Ovary (tissue), 7 donors: ENCODE measurements at regions not wholly inside any gene's neighbourhood (a gene's known extent, or its start where the extent isn't known, plus 50 kb on each side); places are given as distances from the start of the nearest gene placed in this dataset.

ENCODE experiments used
- DNase-seq, 5 donors: peaks; one replicate each; pipeline ENCODE4 v3.0.0-alpha.2; 2019 to 2020
- H3K27ac ChIP-seq, 2 donors: fragments of 200-600 bp; one replicate each; pipeline versions ENCODE4 v1.5.1 to v1.8.0; 2019 to 2022
- H3K27me3 ChIP-seq: fragments of 200-600 bp; one replicate; pipeline ENCODE4 v1.8.0; 2022
- H3K36me3 ChIP-seq: fragments of 200-600 bp; sonication (generic); one replicate; pipeline ENCODE4 v1.5.1; 2019
- H3K4me1 ChIP-seq: one replicate; pipeline ENCODE4 v1.8.1; 2013; ENCODE audit warnings: mild to moderate bottlenecking, moderate library complexity; ENCODE audit not compliant: insufficient read depth
- H3K4me3 ChIP-seq: fragments of 200-600 bp; sonication (generic); one replicate; pipeline ENCODE4 v1.5.1; 2017
- H3K9me3 ChIP-seq, 2 donors: fragments of 200-600 bp in 1 of 2; sonication (generic) in 1 of 2; one replicate each; pipeline versions ENCODE4 v1.5.1 to v1.8.1; 2013 to 2019; ENCODE audit warnings: mild to moderate bottlenecking in 1 of 2, moderate library complexity in 1 of 2
- EP300 ChIP-seq: sonication (generic); formaldehyde crosslinking; IDR thresholded peaks from one replicate; pipeline ENCODE4 v1.6.1; 2017; ENCODE audit warnings: antibody characterized with exemption
- POLR2A ChIP-seq: fragments of 450-650 bp; IDR thresholded peaks from one replicate; pipeline ENCODE4 v1.6.1; 2017; ENCODE audit warnings: antibody characterized with exemption, mild to moderate bottlenecking, moderate library complexity
- WGBS, 3 donors: extraction: QIAGEN DNeasy Blood & Tissue Kit in 1 of 3; methylation state at CpG; one replicate each; pipeline versions ENCODE4 v1.1.5 to v1.1.7; 2013 to 2017; 5-methylcytosine and 5-hydroxymethylcytosine counted together
- intact Hi-C, 4 donors: fragments of 100-400 bp; cut with DNase I; formaldehyde crosslinking; loops; one replicate each; pipeline versions ENCODE4 v1.11.0 to v1.15.1; 2022 to 2023
- TF ChIP-seq, protein P1 (sequence below), 3 donors: fragments of 450-650 bp in 2 of 3; fragments of 200-600 bp in 1 of 3; IDR thresholded peaks; one replicate each; pipeline versions ENCODE4 v1.5.1 to v1.8.0; 2016 to 2022; ENCODE audit warnings: antibody characterized with exemption in 3 of 3, mild to moderate bottlenecking in 1 of 3
- donor health status: DM: no; HTN: no; CAD: no; lungs with moderate emphysema.
- donor health status: DM: no; HTN: no; CAD: no.
- donor health status: Bipolar disorder and iron deficiency.
- donor health status: DM: no; HTN: no; CAD: no.
- donor health status: DM: yes; HTN: yes; CAD: no.

DNA sequence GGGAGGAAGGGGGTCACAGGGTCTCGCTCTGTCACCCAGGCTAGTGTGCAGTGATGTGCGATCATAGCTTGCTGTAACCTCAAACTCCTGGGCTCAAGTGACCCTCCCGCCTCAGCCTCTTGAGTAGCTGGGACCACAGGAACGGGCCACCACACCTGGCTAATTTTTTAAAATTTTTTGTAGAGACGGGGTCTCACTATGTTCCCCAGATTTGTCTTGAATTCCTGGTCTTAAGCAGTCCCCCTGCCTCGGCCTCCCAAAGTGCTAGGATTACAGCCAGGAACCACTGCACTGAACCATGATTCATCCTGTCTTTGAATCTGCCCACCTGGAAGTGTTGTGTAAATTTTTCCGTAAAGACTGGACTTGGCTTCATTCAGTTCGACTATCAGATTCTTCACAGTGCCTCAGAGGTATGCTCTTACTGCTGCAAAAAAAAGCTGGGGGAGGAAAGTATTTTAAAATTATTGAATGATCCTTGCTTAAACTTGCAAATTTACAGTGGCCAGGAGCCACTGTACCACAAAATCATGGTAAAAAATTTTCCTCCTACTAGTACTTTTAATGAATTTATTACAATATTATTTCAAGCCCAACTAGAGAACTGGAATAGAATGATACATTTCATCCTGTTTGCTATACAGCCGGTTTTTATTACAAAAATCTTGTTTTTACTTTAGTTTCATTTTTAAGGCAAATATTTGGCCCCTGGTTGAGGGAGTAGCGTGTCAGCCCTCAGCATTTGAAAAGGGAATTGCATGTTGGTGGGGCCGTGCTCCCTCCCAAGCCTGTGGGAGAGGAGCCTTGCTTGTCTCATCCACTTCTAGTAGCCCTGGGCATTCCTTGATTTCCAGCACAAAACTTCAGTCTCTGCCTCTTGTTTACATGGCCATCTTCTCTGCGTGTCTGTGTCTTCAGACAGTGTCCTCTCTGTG, 202.5 kb upstream of the SGK1 start:
- H3K36me3 ChIP-seq = no peaks in the 10 kb centered on the region
- peak in 1 of 5 donors; percentile 24 for DNase-seq
- intact Hi-C loops = no loop called here
- no peak for TF ChIP-seq EP300
- TF ChIP-seq, protein P1, sequence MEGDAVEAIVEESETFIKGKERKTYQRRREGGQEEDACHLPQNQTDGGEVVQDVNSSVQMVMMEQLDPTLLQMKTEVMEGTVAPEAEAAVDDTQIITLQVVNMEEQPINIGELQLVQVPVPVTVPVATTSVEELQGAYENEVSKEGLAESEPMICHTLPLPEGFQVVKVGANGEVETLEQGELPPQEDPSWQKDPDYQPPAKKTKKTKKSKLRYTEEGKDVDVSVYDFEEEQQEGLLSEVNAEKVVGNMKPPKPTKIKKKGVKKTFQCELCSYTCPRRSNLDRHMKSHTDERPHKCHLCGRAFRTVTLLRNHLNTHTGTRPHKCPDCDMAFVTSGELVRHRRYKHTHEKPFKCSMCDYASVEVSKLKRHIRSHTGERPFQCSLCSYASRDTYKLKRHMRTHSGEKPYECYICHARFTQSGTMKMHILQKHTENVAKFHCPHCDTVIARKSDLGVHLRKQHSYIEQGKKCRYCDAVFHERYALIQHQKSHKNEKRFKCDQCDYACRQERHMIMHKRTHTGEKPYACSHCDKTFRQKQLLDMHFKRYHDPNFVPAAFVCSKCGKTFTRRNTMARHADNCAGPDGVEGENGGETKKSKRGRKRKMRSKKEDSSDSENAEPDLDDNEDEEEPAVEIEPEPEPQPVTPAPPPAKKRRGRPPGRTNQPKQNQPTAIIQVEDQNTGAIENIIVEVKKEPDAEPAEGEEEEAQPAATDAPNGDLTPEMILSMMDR (IDR thresholded peaks at IDR 0.05) = no peak
- no peak for TF ChIP-seq POLR2A
- H3K27ac ChIP-seq = peak overlapping the region in 1 of 2 donors; percentile 53
- 48 to 58% (median 52%) methylated on average over 12 of the region's 12 CpGs for WGBS, 3 donors
- H3K4me3 ChIP-seq = no peak overlapping the region
- no peaks in the 10 kb centered on the region for H3K9me3 ChIP-seq
- H3K4me1 ChIP-seq = peaks cover 12% of the 10 kb centered on the region
- H3K27me3 ChIP-seq = no peaks in the 10 kb centered on the region

DNA sequence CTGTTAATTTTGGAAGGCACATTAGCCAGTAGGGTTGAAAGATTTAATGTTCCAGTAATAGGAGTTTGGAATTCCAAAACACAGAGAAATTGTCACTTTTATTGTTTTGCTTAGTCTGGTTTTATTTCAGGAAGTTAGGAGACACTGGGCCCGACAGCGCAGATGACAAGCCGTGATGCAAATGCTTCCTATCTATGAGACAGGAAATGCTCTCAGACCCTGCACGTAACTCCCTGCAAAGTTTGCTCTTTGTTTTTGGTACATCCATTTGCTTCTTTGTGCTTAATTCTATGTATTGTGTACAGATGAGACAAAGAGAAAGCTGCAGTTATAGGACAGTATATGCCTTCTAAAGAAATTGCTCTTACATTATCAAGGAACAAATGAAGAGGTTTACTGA, 201.6 kb upstream of the SGK1 start:
- TF ChIP-seq POLR2A = no peak
- no peak for TF ChIP-seq EP300
- TF ChIP-seq, protein P1 (IDR thresholded peaks at IDR 0.05) = no peak
- Histone ChIP-seq H3K27ac (peak overlapping the region in 1 of 2 donors; percentile 53), H3K4me3 (no peak overlapping the region), H3K9me3 (no peaks in the 10 kb centered on the region), H3K27me3 (no peaks in the 10 kb centered on the region), H3K4me1 (peaks cover 12% of the 10 kb centered on the region), H3K36me3 (no peaks in the 10 kb centered on the region)
- no peak for DNase-seq
- 47 to 56% (median 52%) methylated on average over 4 of the region's 4 CpGs for WGBS, 3 donors
- intact Hi-C loops = loop anchor here in 1 of 4 donors (10.0 kb wide), 1 partner anchor 345 kb away; no protein-coding TSS in a partner anchor

DNA sequence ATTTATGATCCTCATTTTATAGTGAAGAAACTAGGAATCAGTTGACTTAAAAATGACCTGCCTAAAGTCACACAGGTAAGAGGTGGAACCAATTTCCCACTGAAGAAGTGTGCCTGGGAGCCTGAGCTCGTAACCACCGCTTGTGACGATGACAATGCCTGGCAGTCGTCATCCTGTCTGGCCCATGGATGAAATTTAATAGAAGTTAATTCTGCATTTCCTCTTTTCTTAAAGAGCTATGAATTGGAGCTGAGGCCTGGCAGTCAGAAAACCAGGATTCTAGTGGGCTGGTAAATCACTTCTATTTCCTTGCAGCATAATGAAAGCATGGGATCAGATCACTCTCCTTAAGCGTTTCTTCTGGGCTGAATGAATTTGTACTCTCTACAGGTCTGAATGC, 200.0 kb upstream of the SGK1 start:
- no peaks in the 10 kb centered on the region for H3K27me3 ChIP-seq
- H3K4me3 ChIP-seq = no peak overlapping the region
- intact Hi-C loops = loop anchor here in 1 of 4 donors (10.0 kb wide), 1 partner anchor 343 kb away; no protein-coding TSS in a partner anchor
- peak overlapping the region in 1 of 2 donors; percentile 36 for H3K27ac ChIP-seq
- TF ChIP-seq POLR2A (no peak), EP300 (no peak)
- TF ChIP-seq, protein P1 (IDR thresholded peaks at IDR 0.05) = no peak
- H3K36me3 ChIP-seq = no peaks in the 10 kb centered on the region
- 85 to 93% (median 86%) methylated on average over 5 of the region's 5 CpGs for WGBS, 3 donors
- no peak for DNase-seq
- H3K9me3 ChIP-seq = no peaks in the 10 kb centered on the region
- H3K4me1 ChIP-seq = peaks cover 12% of the 10 kb centered on the region

DNA sequence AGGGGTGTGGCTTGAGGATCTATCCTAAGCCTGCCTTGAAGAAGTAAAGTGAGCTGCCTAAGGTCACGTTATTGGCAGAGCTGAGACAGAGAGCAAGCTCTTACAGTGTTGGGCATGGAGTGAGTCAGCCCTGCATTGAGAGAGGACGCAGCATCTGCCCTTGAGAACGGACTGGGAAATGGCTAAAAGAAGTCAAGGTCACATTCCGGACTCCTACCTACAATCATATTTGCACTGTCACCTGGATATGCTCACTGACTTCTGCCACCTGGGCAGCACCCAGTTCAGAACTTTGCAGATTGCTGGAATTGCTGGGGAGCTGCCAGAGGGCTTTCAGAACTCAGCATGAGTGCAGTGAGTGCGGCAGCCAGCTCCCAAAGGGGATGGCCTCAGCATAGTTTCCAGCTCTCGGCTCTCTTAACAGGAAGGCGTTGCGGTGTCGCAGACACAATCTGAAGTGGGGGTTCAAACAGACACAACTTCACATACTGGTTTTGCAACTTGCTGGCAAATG, 199.3 kb upstream of the SGK1 start:
- no peak overlapping the region for H3K4me3 ChIP-seq
- H3K9me3 ChIP-seq = no peaks in the 10 kb centered on the region
- intact Hi-C loops = loop anchor here in 1 of 4 donors (10.0 kb wide), 1 partner anchor 342 kb away; no protein-coding TSS in a partner anchor
- no peak for TF ChIP-seq POLR2A
- TF ChIP-seq, protein P1 (IDR thresholded peaks at IDR 0.05) = no peak
- TF ChIP-seq EP300 = no peak
- WGBS, 3 donors = 1 to 8% (median 1%) methylated on average over 9 of the region's 9 CpGs
- DNase-seq = peak; percentile 67 to 81 (median 75)
- peak overlapping the region in 1 of 2 donors; percentile 36 for H3K27ac ChIP-seq
- peaks cover 12% of the 10 kb centered on the region for H3K4me1 ChIP-seq
- H3K27me3 ChIP-seq = no peaks in the 10 kb centered on the region
- H3K36me3 ChIP-seq = no peaks in the 10 kb centered on the region
